NCI-H748 treated with DMSO at 0.1 percent for 48 hours (cell line): ENCODE measurements at regions not wholly inside any gene's neighbourhood (a gene's known extent, or its start where the extent isn't known, plus 50 kb on each side); places are given as distances from the start of the nearest gene placed in this dataset.
"Not testable (repeated sequence)": the region's sequence is repeated elsewhere in the genome, so short reads cannot be mapped to it uniquely, and the experiment has no call there.

Source experiments
- DNase-seq: peaks from one replicate; lab custom pipeline; 2025; lab: John Stamatoyannopoulos, UW

- DNase-seq, result no peak
Measured at GRCh38 chr12:90593596-90594295, 361.2 kb downstream of the CCER1 start.

- no peak for DNase-seq
Measured at GRCh38 chr12:90589956-90590355, 365.0 kb downstream of the CCER1 start.

- DNase-seq, result no peak
Measured at GRCh38 chr12:90585640-90586304, 369.2 kb downstream of the CCER1 start.

GRCh38 chr12:90576707-90577106 is 378.3 kb downstream of the CCER1 start:
- no peak for DNase-seq

- DNase-seq, result no peak
Measured at GRCh38 chr12:90575995-90576394, 379.0 kb downstream of the CCER1 start.

- no peak for DNase-seq
Measured at GRCh38 chr12:90574676-90575075, 380.3 kb downstream of the CCER1 start.

GRCh38 chr12:90572778-90573177 is 382.2 kb downstream of the CCER1 start:
- DNase-seq, result no peak

- no peak for DNase-seq
Measured at GRCh38 chr12:90569685-90570084, 385.3 kb downstream of the CCER1 start.

- DNase-seq, result no peak
Measured at GRCh38 chr12:90562671-90563070, 392.3 kb downstream of the CCER1 start.

- DNase-seq, result no peak
Measured at GRCh38 chr12:90548595-90548994, 406.4 kb downstream of the CCER1 start.

GRCh38 chr12:90546511-90546910 is 408.5 kb downstream of the CCER1 start:
- no peak for DNase-seq

GRCh38 chr12:90543841-90544240 is 411.1 kb downstream of the CCER1 start:
- no peak for DNase-seq

- no peak for DNase-seq
Measured at GRCh38 chr12:90543374-90543773, 411.6 kb downstream of the CCER1 start.

- DNase-seq, result not testable (repeated sequence)
Measured at GRCh38 chr12:90542852-90543251, 412.1 kb downstream of the CCER1 start.

GRCh38 chr12:90533828-90534227 is 421.1 kb downstream of the CCER1 start:
- DNase-seq, result not testable (repeated sequence)

GRCh38 chr12:90520002-90520734 is 434.8 kb downstream of the CCER1 start:
- DNase-seq, result no peak

GRCh38 chr12:90519285-90519684 is 435.7 kb downstream of the CCER1 start:
- DNase-seq, result no peak

- no peak for DNase-seq
Measured at GRCh38 chr12:90515199-90516175, 439.5 kb downstream of the CCER1 start.

GRCh38 chr12:90514325-90514724 is 440.7 kb downstream of the CCER1 start:
- DNase-seq, result no peak

- no peak for DNase-seq
Measured at GRCh38 chr12:90512518-90512917, 442.5 kb downstream of the CCER1 start.

GRCh38 chr12:90510948-90511347 is 444.0 kb downstream of the CCER1 start:
- DNase-seq, result no peak

GRCh38 chr12:90504806-90505205 is 450.2 kb downstream of the CCER1 start:
- no peak for DNase-seq
